Urothelium cell line (cell line): ENCODE measurements at regions not wholly inside any gene's neighbourhood (a gene's known extent, or its start where the extent isn't known, plus 50 kb on each side); places are given as distances from the start of the nearest gene placed in this dataset.

Experiments
- DNase-seq: peaks from one replicate; pipeline ENCODE4 v3.0.0; 2011; ENCODE audit warnings: low spot score, mixed read lengths
- FAIRE-seq: peaks from 2 replicates; lab custom pipeline; 2011; peaks lifted over from hg19 to GRCh38; lab: Jason Lieb, UNC

- FAIRE-seq (no peak), DNase-seq (no peak)
These were observed 51.4 kb upstream of the LGSN start for GRCh38 chr6:63371104-63371715.

- no peak for FAIRE-seq
- no peak for DNase-seq
These were observed 53.3 kb upstream of the LGSN start for GRCh38 chr6:63372951-63373533.

DNA sequence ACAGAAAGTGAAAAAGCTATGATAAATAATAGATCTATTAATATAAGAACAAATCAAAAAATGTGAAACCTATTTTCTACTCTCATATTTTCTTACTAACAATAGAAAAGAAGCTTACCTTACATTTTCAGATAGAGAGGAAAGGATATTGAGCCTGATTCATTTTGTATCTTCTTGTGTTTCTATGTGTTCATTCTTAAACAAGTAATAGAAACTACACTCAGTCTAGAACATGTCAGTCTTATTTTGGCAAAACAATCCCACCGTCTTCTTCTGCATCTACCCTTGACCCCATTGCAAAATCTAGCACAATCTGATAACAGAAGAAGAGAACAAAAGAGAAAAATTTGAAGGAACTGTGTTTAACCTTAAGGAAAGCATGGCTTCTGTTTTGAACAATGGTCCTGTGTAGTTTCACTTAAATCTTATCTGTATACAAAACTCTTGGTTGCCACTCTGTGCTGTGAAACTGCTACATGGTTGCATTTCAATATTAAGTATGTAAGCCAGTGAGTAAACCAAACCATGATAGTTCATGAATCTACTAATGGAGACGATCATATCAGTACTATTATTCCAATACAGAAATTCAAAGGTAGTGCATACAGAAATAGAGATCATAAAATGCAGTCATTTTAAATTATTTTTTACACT is 69.5 kb upstream of the LGSN start:
- no peak for FAIRE-seq
- no peak for DNase-seq

- DNase-seq (no peak), FAIRE-seq (no peak)
These were observed 71.6 kb upstream of the LGSN start for GRCh38 chr6:63391203-63391970.

GRCh38 chr6:63392092-63392724 is 72.4 kb upstream of the LGSN start:
- FAIRE-seq (no peak), DNase-seq (no peak)

DNA sequence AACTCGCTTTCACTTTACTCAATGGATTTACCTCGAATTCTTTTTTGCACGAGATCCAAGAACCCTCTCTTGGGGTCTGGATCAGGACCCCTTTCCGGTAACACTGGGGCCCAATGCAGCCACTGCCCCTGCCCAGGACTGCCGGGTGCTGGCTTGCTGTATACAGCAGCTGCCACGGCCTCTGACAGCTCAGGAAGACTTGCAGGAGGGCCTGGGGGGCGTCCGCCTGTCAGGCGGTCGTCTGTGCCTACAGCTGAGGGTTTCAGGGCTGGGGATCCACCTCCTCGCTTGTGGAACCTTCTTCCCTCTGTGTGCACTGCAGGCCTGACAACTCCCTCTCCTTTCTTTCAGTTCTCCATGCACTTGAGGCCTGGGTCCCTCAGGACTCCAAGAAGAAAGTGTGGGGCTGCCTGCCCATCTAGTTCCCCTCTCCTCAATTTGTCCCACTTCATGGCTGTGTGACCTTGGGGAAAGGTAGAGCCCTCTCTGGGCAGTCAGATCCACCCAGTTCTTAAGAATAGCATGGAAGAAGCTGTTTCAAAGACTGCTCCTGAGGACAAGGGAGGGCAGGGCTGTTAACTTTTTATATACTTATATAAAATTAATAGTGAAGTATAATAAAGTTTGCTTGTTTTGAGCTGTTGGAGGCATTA is 75.0 kb upstream of the LGSN start:
- no peak for FAIRE-seq

GRCh38 chr6:63395381-63395780 is 75.6 kb upstream of the LGSN start:
- no peak for DNase-seq
- no peak for FAIRE-seq

More for the DNA sequence above, 75.0 kb upstream of the LGSN start:
- DNase-seq = no peak

GRCh38 chr6:63403725-63404124 is 83.9 kb upstream of the LGSN start:
- no peak for DNase-seq
- no peak for FAIRE-seq

DNA sequence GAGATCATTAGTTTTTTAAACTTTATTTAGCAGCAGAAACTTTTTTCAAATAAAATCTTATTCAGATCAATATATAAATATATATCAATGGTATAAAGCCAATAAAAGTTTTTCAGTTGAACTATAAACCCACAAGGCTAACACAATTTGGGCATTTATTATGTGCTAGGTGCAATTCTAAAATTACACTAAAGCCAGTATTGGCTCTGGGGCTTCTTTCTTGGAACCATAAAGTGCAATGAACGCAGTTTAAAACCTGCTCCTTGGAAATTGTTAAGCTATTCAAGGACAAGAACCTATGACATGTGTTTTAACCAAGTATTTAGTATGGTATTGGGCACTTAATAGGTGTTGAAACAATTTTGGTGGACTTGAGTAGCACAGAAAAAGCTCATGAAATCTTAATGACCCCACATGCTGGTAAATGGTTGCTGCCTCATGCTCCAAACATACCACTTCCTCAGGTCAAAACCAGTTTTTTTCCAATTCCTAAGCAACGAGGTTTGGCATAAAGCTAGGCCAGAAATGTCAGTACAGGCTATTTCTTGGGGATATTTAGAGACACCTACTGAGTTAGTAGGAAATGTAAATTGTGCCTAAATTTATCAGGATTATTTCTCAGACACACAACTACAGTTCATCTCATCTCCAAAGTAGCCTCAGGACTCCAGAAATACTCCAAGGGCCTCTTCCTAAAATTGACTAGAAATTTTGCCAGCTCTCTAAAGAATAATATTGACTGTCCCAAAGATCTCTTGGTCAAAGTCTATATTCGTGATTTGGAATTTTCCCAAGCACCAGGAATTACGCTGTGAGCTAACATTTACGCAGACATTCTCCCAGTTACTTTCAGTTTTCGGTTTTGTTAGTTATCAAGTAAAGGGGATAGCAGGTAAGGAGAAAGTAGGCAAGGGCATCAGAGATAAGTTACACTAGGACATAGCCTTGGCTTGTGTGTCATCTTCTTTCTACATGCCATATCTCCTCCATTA is 90.9 kb upstream of the LGSN start:
- no peak for FAIRE-seq

DNA sequence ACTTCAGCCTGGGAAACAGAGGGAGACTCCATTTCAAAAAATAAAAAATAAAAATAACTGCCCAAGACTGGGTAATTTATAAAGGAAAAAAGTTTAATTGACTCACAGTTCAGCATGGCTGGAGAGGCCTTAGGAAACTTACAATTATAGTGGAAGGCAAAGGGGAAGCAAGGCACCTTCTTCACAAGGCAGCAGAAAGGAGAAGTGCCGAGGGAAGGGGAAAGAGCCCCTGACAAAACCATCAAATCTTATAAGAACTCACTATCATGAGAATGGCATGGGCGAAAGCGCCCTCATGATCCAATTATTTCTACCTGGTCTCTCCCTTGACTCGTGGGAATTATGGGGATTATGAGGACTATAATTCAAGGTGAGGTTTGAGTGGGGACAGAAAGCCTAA is 95.5 kb upstream of the LGSN start:
- no peak for DNase-seq
- no peak for FAIRE-seq

More for the DNA sequence above, 90.9 kb upstream of the LGSN start:
- no peak for DNase-seq

GRCh38 chr6:63418741-63419140 is 99.0 kb upstream of the LGSN start:
- no peak for FAIRE-seq
- no peak for DNase-seq

- DNase-seq (no peak), FAIRE-seq (no peak)
These were observed 104.9 kb upstream of the LGSN start for GRCh38 chr6:63424636-63425035.

DNA sequence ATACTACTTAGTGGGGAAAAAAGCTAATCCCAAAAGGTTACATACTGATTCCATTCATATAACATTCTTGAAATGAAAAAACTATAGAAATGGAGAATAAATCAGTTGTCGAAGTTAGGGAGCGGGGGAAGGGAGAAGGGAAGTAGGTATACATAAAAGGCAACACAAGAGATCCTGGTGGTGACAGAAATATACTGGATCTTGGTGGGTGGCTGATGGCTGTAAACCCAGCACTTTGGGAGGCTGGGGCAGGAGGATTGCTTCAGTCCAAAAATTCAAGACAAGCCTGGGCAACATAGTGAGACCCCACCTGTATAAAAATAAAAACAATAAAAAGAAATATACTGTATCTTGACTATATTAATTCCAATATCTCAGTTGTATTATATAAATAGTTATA is 105.7 kb upstream of the LGSN start:
- no peak for FAIRE-seq

GRCh38 chr6:63426844-63427243 is 107.1 kb upstream of the LGSN start:
- FAIRE-seq (no peak), DNase-seq (no peak)

More for the DNA sequence above, 105.7 kb upstream of the LGSN start:
- DNase-seq = no peak

GRCh38 chr6:63427951-63428350 is 108.2 kb upstream of the LGSN start:
- FAIRE-seq = no peak

GRCh38 chr6:63430985-63431519 is 111.3 kb upstream of the LGSN start:
- FAIRE-seq (no peak), DNase-seq (no peak)

More at GRCh38 chr6:63427951-63428350, 108.2 kb upstream of the LGSN start:
- no peak for DNase-seq

DNA sequence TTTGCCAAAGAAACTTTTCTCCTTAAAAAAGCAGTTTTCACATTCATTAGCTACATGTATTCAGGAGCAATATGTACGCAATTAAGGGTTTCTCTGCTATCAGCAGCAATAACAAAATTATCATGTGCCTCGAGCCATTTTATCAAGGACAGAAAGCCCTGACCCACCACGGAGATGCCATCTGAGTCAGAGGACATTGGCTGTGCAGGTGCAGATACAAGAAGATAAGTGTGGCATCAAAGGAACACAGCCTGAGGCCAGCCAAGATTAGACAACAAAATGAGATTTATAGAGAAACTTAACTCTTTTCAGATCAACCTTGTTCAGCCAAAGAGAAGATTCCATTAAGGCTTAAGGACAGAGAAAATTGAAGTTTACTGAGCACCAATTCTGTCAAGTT is 115.2 kb upstream of the LGSN start:
- DNase-seq (no peak), FAIRE-seq (no peak)

DNA sequence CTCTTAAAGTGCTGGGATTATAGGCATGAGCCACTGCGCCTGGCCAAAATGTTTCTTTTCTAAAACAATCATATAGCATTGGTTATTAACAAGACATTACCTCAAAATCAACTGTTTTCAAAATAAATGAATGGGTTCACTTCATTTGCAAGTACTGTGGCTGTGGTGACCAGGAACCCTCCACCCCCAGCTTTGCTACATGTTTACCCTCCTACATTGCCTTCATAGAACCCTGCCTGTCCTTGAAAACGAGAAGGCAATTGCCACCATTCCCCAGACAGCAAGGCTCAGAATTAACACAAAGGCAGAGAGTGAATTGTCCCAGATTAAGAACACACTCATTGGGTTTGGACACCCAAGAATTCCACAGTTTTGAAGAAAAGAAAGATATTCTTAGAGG is 116.6 kb upstream of the LGSN start:
- FAIRE-seq (no peak), DNase-seq (no peak)

- no peak for FAIRE-seq
- DNase-seq = no peak
These were observed 117.3 kb upstream of the LGSN start for GRCh38 chr6:63437058-63437457.
